Keratinocyte (primary cell): ENCODE measurements at regions not wholly inside any gene's neighbourhood (a gene's known extent, or its start where the extent isn't known, plus 50 kb on each side); places are given as distances from the start of the nearest gene placed in this dataset.

Source experiments
- DNase-seq: peaks from one replicate; pipeline ENCODE4 v3.0.0-alpha.2; 2011; ENCODE audit warnings: low read depth, missing footprints, low spot score
- FAIRE-seq: peaks from 2 replicates; lab custom pipeline; 2011; peaks lifted over from hg19 to GRCh38; lab: Jason Lieb, UNC
- H2AFZ ChIP-seq: 2 replicates; pipeline ENCODE4 v1.6.0; 2012; ENCODE audit warnings: low read length, control low read depth, inconsistent platforms; ENCODE audit not compliant: control insufficient read depth
- H3K27ac ChIP-seq: 2 replicates; pipeline ENCODE4 v1.5.1; 2011; ENCODE audit warnings: low read length; ENCODE audit not compliant: control insufficient read depth, insufficient read depth
- H3K27me3 ChIP-seq: 3 replicates; pipeline ENCODE4 v1.6.0; 2011; ENCODE audit warnings: low read length; ENCODE audit not compliant: control insufficient read depth, insufficient read depth; ENCODE audit errors: extremely low read depth
- H3K36me3 ChIP-seq, 2 experiments: 2 replicates in 1 of 2; 3 replicates in 1 of 2; pipeline ENCODE4 v1.5.1; 2011; ENCODE audit warnings: low read length in 2 of 2, mild to moderate bottlenecking in 1 of 2; ENCODE audit not compliant: control insufficient read depth in 2 of 2, insufficient read depth in 2 of 2; ENCODE audit errors: extremely low read depth in 1 of 2
- H3K4me1 ChIP-seq: 3 replicates; pipeline ENCODE4 v1.5.1; 2011; ENCODE audit warnings: low read length; ENCODE audit not compliant: control insufficient read depth, insufficient read depth; ENCODE audit errors: extremely low read depth
- H3K4me2 ChIP-seq: 3 replicates; pipeline ENCODE4 v1.6.0; 2011; ENCODE audit warnings: low read depth, low read length; ENCODE audit not compliant: control insufficient read depth, insufficient read depth; ENCODE audit errors: extremely low read depth
- H3K4me3 ChIP-seq, 3 experiments: fragments of 200-600 bp in 1 of 3; sonication (generic) in 1 of 3; 2 replicates in 2 of 3; 3 replicates in 1 of 3; pipeline ENCODE4 v1.5.1; 2011 to 2016; ENCODE audit warnings: low read length in 3 of 3, mild to moderate bottlenecking in 3 of 3, control low read depth in 2 of 3, inconsistent platforms in 1 of 3, low read depth in 1 of 3, mixed read lengths in 1 of 3, mixed run types in 1 of 3, moderate library complexity in 1 of 3; ENCODE audit not compliant: control insufficient read depth in 2 of 3, insufficient read depth in 2 of 3; ENCODE audit errors: extremely low read depth in 1 of 3
- H3K79me2 ChIP-seq: 2 replicates; pipeline ENCODE4 v1.6.0; 2012; ENCODE audit warnings: low read length; ENCODE audit not compliant: control insufficient read depth, insufficient read depth
- H3K9ac ChIP-seq: 3 replicates; pipeline ENCODE4 v1.6.0; 2011; ENCODE audit warnings: low read length; ENCODE audit not compliant: control insufficient read depth, insufficient read depth; ENCODE audit errors: extremely low read depth
- H3K9me1 ChIP-seq: 3 replicates; pipeline ENCODE4 v1.6.0; 2011; ENCODE audit warnings: low read length; ENCODE audit not compliant: control insufficient read depth, insufficient read depth; ENCODE audit errors: extremely low read depth
- H3K9me3 ChIP-seq: 2 replicates; pipeline ENCODE4 v1.5.1; 2012; ENCODE audit warnings: low read depth, low read length; ENCODE audit not compliant: control insufficient read depth
- H4K20me1 ChIP-seq: 3 replicates; pipeline ENCODE4 v1.6.0; 2011; ENCODE audit warnings: low read length; ENCODE audit not compliant: control insufficient read depth, insufficient read depth; ENCODE audit errors: extremely low read depth
- EZH2 ChIP-seq: IDR thresholded peaks from one replicate; pipeline ENCODE4 v1.6.1; 2012; ENCODE audit warnings: inconsistent platforms, mild to moderate bottlenecking, low read length, moderate library complexity
- dilution Hi-C: fragments of 300-500 bp; cut with MboI; formaldehyde crosslinking; loops from one replicate; pipeline ENCODE4 v1.7.0; 2020; ENCODE audit warnings: low sequenced_read_pairs; ENCODE audit not compliant: extremely low pct_ligation_motif_present
- TF ChIP-seq, protein P1 (sequence below), 3 experiments: IDR thresholded peaks in 1 of 3; conservative IDR thresholded peaks in 1 of 3; optimal IDR thresholded peaks in 1 of 3; 2 replicates in 2 of 3; 3 replicates in 1 of 3; pipeline versions ENCODE3 to v1.5.1; 2011; ENCODE audit warnings: low read length in 3 of 3, mild to moderate bottlenecking in 3 of 3, moderate library complexity in 2 of 3, control low read depth in 1 of 3, inconsistent platforms in 1 of 3; ENCODE audit not compliant: insufficient read depth in 2 of 3; ENCODE audit errors: extremely low read depth in 1 of 3

DNA sequence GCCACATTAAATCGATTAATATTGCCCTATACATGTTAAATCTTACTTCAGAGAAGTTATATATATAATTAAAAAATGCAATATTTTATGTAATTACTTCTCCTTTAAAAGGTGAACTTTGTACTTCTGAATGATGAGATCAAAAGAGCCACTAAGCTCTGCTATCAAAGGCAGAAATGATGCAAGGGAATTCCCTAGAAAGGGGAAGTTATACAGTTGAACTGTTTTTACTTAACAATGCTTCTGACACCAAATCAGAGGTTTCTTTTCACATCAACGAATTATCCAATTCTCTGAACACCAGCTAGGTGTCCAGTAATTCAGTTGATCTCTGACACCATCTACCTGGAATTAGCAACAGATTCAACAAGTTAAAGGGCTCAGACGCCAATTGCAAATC is 319.9 kb upstream of the TSHZ2 start:
- Histone ChIP-seq H3K9ac (no peak overlapping the region), H3K4me3 (no peak overlapping the region), H2AFZ (no peak overlapping the region), H3K4me1 (no peaks in the 10 kb centered on the region), H3K4me2 (no peak overlapping the region), H3K27ac (no peak overlapping the region), H4K20me1 (no peaks in the 10 kb centered on the region), H3K36me3 (no peaks in the 10 kb centered on the region), H3K27me3 (no peaks in the 10 kb centered on the region), H3K9me3 (no peaks in the 10 kb centered on the region), H3K79me2 (no peaks in the 10 kb centered on the region), H3K9me1 (no peaks in the 10 kb centered on the region)
- TF ChIP-seq EZH2: no peak
- TF ChIP-seq, protein P1, sequence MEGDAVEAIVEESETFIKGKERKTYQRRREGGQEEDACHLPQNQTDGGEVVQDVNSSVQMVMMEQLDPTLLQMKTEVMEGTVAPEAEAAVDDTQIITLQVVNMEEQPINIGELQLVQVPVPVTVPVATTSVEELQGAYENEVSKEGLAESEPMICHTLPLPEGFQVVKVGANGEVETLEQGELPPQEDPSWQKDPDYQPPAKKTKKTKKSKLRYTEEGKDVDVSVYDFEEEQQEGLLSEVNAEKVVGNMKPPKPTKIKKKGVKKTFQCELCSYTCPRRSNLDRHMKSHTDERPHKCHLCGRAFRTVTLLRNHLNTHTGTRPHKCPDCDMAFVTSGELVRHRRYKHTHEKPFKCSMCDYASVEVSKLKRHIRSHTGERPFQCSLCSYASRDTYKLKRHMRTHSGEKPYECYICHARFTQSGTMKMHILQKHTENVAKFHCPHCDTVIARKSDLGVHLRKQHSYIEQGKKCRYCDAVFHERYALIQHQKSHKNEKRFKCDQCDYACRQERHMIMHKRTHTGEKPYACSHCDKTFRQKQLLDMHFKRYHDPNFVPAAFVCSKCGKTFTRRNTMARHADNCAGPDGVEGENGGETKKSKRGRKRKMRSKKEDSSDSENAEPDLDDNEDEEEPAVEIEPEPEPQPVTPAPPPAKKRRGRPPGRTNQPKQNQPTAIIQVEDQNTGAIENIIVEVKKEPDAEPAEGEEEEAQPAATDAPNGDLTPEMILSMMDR (optimal IDR thresholded peaks at IDR 0.05 in 1 of 3, IDR thresholded peaks at IDR 0.05 in 1 of 3, conservative IDR thresholded peaks at IDR 0.05 in 1 of 3; ENCODE audit: extremely low read depth in 1 of 3, insufficient read depth in 2 of 3, low read length in 3 of 3): no peak
- FAIRE-seq (no peak), DNase-seq (no peak)
- dilution Hi-C loops: no loop called here

GRCh38 chr20:52649727-52650126 is 322.4 kb upstream of the TSHZ2 start:
- no peak overlapping the region for H3K9ac ChIP-seq
- TF ChIP-seq, protein P1 (optimal IDR thresholded peaks at IDR 0.05 in 1 of 3, IDR thresholded peaks at IDR 0.05 in 1 of 3, conservative IDR thresholded peaks at IDR 0.05 in 1 of 3; ENCODE audit: extremely low read depth in 1 of 3, insufficient read depth in 2 of 3, low read length in 3 of 3): no peak
- TF ChIP-seq EZH2: no peak
- DNase-seq (no peak), FAIRE-seq (no peak)
- no peaks in the 10 kb centered on the region for H3K9me3 ChIP-seq
- no peaks in the 10 kb centered on the region for H4K20me1 ChIP-seq
- H3K79me2 ChIP-seq: no peaks in the 10 kb centered on the region
- H3K27me3 ChIP-seq: no peaks in the 10 kb centered on the region
- H3K4me3 ChIP-seq: no peak overlapping the region
- H2AFZ ChIP-seq: no peak overlapping the region
- H3K27ac ChIP-seq: no peak overlapping the region
- no peak overlapping the region for H3K4me2 ChIP-seq
- dilution Hi-C loops: no loop called here
- no peaks in the 10 kb centered on the region for H3K4me1 ChIP-seq
- no peaks in the 10 kb centered on the region for H3K36me3 ChIP-seq
- no peaks in the 10 kb centered on the region for H3K9me1 ChIP-seq
